Activated CD4-positive, CD25-positive, alpha-beta regulatory T cell treated with anti-CD3 and anti-CD28 coated beads, Interleukin-2, amount 50 U/mL, for 72 hours (primary cell): ENCODE measurements at regions not wholly inside any gene's neighbourhood (a gene's known extent, or its start where the extent isn't known, plus 50 kb on each side); places are given as distances from the start of the nearest gene placed in this dataset.
"Not testable (repeated sequence)": the region's sequence is repeated elsewhere in the genome, so short reads cannot be mapped to it uniquely, and the experiment has no call there.

Source experiments
- DNase-seq: peaks from one replicate; pipeline ENCODE4 v3.0.0; 2021

GRCh38 chr18:77329651-77330050 lies 80.0 kb downstream of the GALR1 start:
- no peak for DNase-seq

DNA sequence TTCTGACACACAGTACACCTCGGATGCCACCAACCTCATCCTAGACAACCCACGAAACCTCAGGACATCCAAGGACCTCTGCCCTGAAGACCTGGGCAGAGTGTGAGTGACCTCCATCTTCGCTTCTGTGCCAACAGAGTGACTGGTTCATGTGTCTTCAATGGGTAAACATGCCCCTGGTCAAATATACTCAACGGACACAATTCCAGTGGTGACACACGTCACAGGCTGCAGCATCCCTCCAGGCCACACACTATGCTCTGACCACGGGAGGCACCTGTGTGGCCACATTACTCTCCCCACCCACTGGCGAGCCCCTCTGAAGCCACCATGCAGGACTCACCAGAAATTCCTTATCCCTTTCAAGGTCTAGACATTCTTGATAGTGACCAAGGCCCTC lies 85.2 kb downstream of the GALR1 start:
- DNase-seq = no peak

- no peak for DNase-seq
Measured at GRCh38 chr18:77337604-77338003, 88.0 kb downstream of the GALR1 start.

GRCh38 chr18:77339093-77339492 lies 89.4 kb downstream of the GALR1 start:
- no peak for DNase-seq

- no peak for DNase-seq
Measured at GRCh38 chr18:77339623-77340022, 90.0 kb downstream of the GALR1 start.

- no peak for DNase-seq
Measured at GRCh38 chr18:77340815-77341214, 91.2 kb downstream of the GALR1 start.

DNA sequence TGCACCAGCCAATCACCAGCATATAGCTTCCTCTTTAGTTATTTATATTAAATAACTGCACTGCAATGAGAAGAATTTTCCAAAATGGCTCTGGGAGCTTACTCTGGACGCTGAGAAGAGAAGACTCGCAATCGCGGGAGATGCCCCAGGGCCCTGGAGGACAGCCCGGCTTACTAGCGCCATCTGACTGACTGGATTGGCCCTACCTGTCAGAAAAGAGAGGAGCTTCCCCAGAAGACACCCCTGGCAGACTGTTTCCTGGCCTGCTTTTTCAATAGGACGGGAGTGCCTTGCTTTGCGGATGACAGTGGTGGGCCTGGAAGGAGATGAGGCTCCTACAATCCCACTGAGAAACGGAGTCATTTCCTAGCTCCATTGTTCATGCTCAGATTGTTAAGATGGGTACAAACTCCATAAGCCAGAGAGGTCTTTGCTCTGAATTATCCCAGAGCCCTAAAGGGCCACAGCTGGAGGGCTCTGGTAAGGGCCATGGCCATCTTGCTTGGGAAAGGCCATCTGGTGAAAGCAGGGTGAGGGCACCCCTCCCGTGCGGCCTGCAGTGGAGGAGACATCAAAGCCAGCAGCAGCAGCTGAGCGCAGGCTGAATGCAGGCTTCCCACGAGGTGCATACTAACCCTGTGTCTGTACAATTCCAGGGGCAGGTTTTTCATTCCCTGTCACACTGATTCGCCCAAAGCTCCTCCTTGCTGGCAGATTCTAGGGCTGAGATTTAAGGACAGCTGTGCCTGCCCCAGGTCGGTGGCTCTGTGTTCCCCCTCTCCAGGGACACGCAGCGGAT lies 92.1 kb downstream of the GALR1 start:
- DNase-seq = no peak

- no peak for DNase-seq
Measured at GRCh38 chr18:77342736-77343135, 93.1 kb downstream of the GALR1 start.

DNA sequence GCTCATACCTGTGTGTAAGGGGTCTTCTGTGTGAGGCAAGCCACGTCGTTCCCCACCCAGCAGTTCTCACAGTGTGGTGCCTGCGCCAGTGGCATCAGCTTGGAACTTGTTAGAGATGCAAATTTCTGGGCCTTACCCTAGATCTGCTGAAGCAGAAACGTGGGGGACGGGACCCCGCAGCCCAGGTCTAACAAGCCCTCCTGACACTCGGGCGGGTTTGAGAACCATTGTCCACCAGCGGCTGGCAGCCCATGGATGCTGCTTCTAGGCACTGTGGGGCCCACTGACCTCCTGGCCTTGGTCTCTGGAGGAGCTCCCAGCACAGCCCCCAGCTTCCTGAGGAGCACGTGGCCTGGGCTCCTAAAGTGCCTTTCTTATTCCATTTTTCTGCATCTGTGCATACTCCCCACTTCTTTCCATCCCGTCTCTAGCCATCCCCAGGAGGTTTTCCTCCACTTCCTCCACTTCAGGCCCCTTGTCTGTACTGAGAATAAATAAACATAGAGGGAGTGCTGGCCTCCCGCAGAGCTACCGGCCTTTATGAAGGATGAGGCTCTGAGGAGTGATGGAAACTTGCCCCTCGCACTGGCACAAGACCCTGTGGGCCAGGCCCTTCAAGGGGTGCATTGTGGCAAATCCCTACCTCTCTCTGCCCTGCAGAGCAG lies 94.3 kb downstream of the GALR1 start:
- no peak for DNase-seq

DNA sequence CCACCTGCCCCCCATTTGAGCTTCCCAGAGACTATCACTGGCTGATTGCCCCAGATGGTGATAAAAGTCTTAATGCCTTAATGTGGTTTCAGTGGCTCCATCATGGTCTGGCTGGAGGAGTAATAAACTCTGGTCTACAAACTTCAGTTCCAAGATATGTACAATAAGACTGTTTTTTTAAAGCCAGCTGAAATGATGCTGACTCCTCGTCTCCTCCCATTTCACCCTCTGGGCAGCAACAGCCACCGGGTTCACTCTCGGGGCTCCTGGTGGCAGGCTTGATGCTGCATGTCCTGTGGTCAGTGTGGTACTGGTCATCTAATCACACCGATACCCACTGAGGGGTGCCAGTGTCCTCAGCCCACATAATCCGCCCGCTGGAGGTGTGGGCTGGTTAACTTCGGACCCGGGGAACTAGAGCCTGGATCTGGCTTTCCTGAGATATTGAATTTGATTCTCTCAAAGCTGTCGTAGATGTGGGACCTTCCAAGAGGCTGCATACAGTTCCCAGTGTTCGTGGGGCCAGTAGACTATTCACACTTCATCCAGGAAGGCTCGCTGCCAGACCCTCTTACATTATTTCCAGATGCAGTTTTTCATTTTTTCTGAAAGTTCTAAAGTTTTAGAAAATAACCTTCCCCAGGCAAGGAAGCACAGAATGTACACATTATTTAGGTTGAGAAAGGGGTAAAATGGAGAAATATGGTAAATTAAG lies 95.3 kb downstream of the GALR1 start:
- no peak for DNase-seq

DNA sequence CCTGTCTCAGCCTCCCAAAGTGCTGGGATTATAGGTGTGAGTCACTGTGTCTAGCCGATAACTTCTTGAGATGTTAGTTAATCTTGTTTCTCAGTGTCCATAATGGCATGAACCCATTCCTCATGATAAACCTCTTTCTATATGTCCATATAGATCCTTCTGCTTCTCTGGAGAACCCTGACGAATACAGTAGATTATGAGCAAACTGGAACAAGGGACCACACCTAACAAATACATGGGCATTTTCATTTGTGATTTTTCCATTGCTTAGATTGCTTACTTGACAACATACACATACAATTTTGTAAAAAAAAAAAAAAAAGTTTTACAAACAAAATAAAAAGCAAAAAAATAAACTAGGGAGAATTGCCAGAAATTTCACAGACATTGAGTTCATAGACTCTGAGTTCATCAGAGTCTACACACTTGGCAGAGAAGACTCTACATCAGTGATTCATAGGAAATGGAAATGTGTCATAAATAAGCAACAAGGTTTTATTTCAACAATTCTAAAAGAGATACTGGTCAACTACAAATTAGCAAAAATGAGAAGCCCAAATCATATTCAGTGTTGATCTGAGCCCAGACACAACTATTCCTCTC lies 96.7 kb downstream of the GALR1 start:
- no peak for DNase-seq

DNA sequence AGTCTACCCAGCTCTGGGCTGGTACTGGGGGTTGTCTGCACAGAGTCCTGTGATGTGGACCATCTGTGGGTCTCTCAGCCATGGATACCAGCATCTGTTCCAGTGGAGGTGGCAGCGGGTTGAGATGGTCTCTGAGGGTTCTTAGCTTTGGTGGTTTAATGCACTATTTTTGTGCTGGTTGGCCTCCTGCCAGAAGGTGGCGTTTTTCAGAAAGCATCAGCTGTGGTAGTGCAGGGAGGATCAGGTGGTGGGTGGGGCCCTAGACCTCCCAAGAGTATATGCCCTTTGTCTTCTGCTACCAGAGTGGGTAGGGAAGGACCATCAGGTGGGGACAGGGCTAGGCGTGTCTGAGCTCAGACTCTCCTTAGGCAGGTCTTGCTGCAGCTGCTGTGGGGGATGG lies 103.7 kb downstream of the GALR1 start:
- not testable (repeated sequence) for DNase-seq

GRCh38 chr18:77359561-77360314 lies 110.1 kb downstream of the GALR1 start:
- no peak for DNase-seq

DNA sequence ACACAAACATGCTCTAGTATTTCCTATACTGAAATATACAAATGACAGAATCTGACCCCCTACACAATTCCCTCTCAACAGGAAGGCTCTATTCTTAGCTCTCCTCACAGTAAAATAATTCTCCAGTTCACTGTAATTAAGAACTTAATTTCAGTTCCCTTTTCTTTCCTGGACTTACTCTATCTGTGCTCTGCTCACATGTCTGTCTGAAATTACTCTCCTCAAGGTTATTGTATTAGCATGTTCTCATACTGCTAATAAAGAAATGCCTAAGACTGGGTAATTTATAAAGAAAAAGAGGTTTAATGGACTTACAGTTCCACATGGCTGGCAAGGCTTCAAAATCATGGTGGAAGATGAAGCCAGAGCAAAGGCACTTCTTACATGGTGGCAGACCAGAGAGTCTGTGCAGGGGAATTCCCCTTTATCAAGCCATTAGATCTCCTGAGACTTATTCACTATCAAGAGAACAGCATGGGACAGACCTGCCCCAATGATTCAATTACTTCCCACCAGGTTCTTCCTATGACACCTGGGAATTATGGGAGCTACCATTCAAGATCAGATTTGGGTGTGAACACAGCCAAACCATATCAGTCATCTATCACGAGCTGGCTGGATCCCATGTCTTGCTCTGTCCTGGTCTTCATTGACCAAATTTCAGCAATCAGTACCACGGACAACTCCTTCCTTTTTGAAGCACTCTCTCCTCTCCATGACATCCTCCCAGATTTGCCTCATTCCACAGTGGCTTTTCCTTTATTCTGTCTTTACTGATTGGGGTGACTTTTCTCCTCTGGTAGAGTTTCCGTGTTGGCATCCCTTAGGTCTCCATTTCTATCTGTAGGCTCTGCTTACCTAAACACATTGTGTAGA lies 110.9 kb downstream of the GALR1 start:
- no peak for DNase-seq

DNA sequence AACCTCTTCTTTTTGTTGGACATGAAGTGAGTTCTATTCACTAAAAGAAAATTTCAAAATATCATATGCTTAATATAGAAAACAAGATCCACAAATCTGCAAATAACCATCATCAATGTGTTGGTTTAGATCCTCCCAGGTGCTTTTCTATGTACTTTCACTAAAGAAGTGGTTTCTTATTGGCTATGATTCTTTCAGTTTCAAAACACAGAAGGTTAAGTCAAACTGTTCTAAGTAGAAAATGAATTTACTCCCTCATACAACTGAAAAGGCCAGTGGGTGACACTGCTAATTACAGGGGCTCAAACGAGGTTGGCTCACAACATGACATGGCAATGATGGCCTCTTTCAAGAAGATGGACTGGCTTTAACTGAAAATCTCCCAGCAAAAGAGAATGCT lies 111.7 kb downstream of the GALR1 start:
- DNase-seq = no peak

GRCh38 chr18:77365667-77366066 lies 116.0 kb downstream of the GALR1 start:
- no peak for DNase-seq

- DNase-seq = no peak
Measured at GRCh38 chr18:77366067-77366719, 116.5 kb downstream of the GALR1 start.

DNA sequence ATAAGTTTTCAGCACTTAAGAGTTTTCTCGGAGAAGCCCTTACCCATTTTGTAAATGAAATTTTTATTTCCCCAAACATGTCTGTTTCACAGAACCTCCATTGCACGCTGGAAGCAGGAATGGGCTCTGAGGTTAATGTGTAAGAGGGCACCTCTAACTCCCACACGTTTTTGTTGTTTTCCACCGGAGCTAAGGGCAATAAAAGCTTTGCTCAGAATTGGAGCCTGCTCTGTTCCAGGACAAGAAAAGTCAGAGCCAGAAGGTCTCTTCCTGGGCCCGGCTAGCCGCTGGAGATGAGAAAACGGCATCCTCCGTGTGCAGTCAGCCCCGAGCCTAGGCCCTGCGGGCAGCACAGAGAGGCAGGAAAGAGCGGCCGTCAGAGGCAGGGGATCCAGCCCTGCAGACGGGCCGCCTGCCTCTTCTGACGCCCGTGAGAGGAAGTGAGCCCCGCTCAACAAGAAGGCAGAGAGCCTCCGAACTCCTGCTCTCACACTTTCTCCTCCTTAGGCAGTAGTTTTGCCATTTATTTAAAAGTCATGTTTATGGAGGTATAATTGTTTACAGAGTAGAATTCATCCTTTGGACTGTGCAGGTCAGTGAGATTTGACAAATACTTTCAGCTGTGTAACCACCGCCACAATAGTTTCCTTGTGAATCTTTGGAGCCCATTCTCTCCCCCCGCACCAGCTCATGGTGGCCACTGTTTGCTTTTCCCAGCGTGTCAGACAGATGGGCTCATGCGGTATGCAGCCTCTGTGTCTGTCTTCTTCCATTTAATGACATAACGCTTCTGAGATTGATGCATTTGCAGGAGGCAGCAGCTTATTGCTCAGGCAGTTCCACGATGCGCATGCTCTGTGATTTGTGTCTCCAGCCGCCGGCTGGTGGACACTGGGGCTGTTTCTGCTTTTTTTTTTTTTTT lies 117.3 kb downstream of the GALR1 start:
- no peak for DNase-seq

DNA sequence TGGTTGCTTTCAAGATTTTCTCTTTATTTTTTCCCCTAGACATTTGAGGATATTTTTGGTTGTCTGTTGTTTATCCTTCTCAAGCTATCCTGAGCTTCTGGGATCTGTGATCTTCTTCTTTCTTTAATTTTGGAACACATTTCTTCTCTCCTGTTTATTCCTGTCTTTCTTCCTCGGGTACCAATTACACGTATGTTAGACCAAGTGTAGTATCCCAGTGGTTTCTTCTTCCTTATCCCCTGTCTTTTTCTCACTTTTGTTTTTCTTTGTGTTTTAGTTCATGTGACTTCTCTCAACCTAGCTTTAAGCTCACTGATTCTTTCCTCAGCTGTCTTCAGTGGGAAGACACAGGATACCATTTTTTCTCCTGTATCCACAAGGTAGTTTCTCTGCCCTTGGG lies 120.0 kb downstream of the GALR1 start:
- DNase-seq = no peak
